ENCODE measurements at regions not wholly inside any gene's neighbourhood (a gene's known extent, or its start where the extent isn't known, plus 50 kb on each side); places are given as distances from the start of the nearest gene placed in this dataset.
"Not testable (repeated sequence)": the region's sequence is repeated elsewhere in the genome, so short reads cannot be mapped to it uniquely, and the experiment has no call there.

DNA sequence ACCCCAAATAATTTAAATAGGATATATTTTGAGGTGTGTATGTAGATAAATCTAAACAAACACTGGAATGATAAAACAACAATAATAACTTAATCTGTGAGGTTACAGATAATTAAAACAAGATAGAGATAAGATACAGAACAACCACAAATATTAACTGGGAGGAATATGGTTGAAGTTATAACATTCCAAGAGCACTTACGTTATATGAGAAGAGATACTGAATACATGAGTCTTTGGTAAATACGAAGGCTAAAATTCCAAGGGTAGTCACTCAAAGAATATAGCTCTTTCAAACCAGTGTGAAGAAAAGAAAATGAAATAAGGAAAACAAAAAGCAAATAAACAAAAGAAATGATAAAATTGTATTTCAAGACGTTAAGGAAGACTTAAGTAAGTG is 76.0 kb upstream of the MYO3A start:
- Mint-ChIP-seq H3K27ac (no peak overlapping the region), H3K4me3 (no peak overlapping the region), H3K36me3 (no peaks in the 10 kb centered on the region), H3K4me1 (no peaks in the 10 kb centered on the region), H3K9me3 (no peaks in the 10 kb centered on the region), H3K27me3 (ENCODE audit: low read depth) (peaks cover 2% of the 10 kb centered on the region)
- no peak for DNase-seq (ENCODE audit: low spot score in 2 of 2, unreplicated experiment in 2 of 2)
- TF ChIP-seq, protein P1, sequence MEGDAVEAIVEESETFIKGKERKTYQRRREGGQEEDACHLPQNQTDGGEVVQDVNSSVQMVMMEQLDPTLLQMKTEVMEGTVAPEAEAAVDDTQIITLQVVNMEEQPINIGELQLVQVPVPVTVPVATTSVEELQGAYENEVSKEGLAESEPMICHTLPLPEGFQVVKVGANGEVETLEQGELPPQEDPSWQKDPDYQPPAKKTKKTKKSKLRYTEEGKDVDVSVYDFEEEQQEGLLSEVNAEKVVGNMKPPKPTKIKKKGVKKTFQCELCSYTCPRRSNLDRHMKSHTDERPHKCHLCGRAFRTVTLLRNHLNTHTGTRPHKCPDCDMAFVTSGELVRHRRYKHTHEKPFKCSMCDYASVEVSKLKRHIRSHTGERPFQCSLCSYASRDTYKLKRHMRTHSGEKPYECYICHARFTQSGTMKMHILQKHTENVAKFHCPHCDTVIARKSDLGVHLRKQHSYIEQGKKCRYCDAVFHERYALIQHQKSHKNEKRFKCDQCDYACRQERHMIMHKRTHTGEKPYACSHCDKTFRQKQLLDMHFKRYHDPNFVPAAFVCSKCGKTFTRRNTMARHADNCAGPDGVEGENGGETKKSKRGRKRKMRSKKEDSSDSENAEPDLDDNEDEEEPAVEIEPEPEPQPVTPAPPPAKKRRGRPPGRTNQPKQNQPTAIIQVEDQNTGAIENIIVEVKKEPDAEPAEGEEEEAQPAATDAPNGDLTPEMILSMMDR (IDR thresholded peaks at IDR 0.05; ENCODE audit: unreplicated experiment): no peak

DNA sequence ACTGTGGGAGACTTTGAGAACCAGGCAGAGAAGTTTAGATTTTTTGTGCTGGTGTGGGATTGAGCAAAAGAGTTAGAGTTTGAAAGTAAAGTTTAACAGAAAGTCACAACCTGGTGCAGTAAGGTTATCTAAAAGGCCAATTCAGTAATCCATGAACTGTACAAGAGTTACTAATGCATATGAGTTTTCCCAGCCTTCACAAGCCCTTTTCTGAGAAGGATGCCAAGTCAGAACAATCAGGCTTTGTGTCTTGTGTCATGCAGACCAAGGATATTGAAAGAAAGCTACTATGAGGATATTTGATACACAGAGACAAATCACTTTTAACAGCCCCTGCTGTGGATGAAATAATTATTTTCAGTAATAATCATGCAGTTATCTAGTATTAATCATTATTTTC is 68.8 kb upstream of the MYO3A start:
- Mint-ChIP-seq H3K4me3 (no peak overlapping the region), H3K27ac (no peak overlapping the region), H3K27me3 (ENCODE audit: low read depth) (no peaks in the 10 kb centered on the region), H3K4me1 (no peaks in the 10 kb centered on the region), H3K9me3 (peaks cover 8% of the 10 kb centered on the region), H3K36me3 (peaks cover 3% of the 10 kb centered on the region)
- TF ChIP-seq, protein P1 (IDR thresholded peaks at IDR 0.05; ENCODE audit: unreplicated experiment): no peak
- no peak for DNase-seq (ENCODE audit: low spot score in 2 of 2, unreplicated experiment in 2 of 2)

DNA sequence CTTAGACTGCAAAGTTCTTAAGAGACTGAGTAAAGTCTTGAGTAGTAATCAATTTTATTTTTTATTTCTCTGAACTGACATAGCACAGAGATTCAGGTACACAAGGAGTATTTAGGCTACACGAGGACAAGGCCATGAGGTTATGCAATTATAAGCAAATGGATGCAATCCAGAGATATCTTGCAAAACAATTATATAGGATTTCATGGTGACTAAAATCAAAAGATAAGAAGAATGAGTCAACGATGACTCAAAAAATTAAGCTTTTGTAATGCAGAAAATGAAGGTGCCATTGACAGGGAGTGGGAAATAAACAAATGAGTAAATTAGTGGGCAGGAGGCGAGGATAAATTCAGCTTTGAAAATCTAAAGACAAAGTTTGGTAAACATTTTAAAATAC is 66.7 kb upstream of the MYO3A start:
- Mint-ChIP-seq H3K27ac (no peak overlapping the region), H3K4me1 (no peaks in the 10 kb centered on the region), H3K9me3 (peaks cover 16% of the 10 kb centered on the region), H3K36me3 (peaks cover 6% of the 10 kb centered on the region), H3K4me3 (no peak overlapping the region), H3K27me3 (ENCODE audit: low read depth) (no peaks in the 10 kb centered on the region)
- TF ChIP-seq, protein P1 (IDR thresholded peaks at IDR 0.05; ENCODE audit: unreplicated experiment): no peak
- DNase-seq (ENCODE audit: low spot score in 2 of 2, unreplicated experiment in 2 of 2): no peak

DNA sequence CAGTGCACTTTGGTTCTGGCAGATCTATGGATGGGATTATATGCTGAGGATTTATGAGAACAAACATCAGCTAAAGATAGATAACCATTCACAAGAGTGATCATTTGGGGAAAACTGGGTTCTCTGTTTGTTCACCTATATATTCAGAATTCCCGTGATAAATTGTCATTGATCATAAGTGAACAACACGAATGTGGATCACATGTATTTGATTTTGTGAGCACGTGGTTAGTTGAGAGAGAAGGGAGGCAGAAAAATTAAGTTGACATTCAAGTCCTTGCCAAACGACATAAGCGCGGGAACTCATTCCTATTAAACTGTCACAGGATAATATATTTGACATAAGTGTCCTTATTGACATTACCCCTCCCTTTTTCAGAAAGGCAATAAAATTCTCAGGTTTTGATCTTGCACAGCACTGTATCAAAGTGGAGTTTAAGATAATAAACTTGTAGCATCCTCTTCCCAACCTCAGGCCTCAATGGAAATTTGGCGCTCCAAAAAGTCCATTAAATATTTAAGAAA is 64.9 kb upstream of the MYO3A start:
- no peak overlapping the region for H3K4me3 Mint-ChIP-seq
- no peaks in the 10 kb centered on the region for H3K4me1 Mint-ChIP-seq
- H3K36me3 Mint-ChIP-seq: peaks cover 4% of the 10 kb centered on the region
- TF ChIP-seq, protein P1 (IDR thresholded peaks at IDR 0.05; ENCODE audit: unreplicated experiment): no peak
- peaks cover 4% of the 10 kb centered on the region for H3K27me3 Mint-ChIP-seq (ENCODE audit: low read depth)
- no peak overlapping the region for H3K27ac Mint-ChIP-seq
- no peak for DNase-seq (ENCODE audit: low spot score in 2 of 2, unreplicated experiment in 2 of 2)
- peaks cover 13% of the 10 kb centered on the region for H3K9me3 Mint-ChIP-seq

DNA sequence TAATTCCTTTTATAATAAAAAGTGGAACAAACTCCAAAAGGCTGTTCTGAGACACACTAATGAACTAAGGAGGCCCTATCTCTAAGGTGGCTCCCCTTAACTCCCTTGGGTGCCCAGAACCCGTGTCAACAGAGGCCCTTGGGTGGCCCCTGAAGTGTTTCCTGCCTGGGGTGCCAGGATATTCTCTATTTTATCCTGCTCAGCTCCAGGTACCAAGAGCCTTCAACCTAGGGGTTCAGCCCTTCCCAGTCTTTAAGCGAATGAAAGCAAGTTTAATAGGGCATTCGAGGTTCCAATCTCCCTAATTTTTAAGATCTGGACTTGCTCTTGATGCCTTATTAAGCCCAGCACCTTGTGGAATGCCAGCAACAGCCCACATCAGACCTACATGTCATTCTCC is 64.4 kb upstream of the MYO3A start:
- Mint-ChIP-seq H3K4me3 (no peak overlapping the region), H3K36me3 (peaks cover 3% of the 10 kb centered on the region), H3K9me3 (peaks cover 8% of the 10 kb centered on the region), H3K4me1 (no peaks in the 10 kb centered on the region), H3K27me3 (ENCODE audit: low read depth) (peaks cover 4% of the 10 kb centered on the region), H3K27ac (no peak overlapping the region)
- DNase-seq (ENCODE audit: low spot score in 2 of 2, unreplicated experiment in 2 of 2): no peak
- TF ChIP-seq, protein P1 (IDR thresholded peaks at IDR 0.05; ENCODE audit: unreplicated experiment): no peak

DNA sequence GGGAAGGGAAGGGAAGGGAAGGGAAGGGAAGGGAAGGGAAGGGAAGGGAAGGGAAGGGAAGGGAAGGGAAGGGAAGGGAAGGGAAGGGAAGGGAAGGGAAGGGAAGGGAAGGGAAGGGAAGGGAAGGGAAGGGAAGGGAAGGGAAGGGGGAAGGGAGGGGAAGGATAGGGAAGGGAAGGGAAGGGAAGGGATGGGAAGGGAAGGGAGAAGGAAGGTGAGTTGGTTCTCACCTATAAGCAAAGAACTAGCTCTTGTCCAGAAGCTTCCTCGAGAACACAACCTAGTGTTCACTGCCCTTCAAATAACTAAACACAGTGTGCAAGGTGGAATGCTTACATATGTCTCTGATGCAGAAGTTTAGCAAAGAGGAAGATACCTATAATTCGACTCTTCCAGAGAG is 59.6 kb upstream of the MYO3A start:
- not testable (repeated sequence) for H3K4me1 Mint-ChIP-seq; H3K27me3 Mint-ChIP-seq (ENCODE audit: low read depth); DNase-seq (ENCODE audit: low spot score in 2 of 2, unreplicated experiment in 2 of 2); H3K27ac Mint-ChIP-seq; H3K4me3 Mint-ChIP-seq; H3K36me3 Mint-ChIP-seq; H3K9me3 Mint-ChIP-seq
